HepG2 (cell line): ENCODE measurements at regions not wholly inside any gene's neighbourhood (a gene's known extent, or its start where the extent isn't known, plus 50 kb on each side); places are given as distances from the start of the nearest gene placed in this dataset.

ENCODE experiments used
- ATAC-seq: fragments of 200-7000 bp; cut with Tn5 transposase; 3 replicates; pipeline ENCODE4 v1.9.1; 2020; ENCODE audit warnings: mild to moderate bottlenecking, moderate library complexity
- BruUV-seq: library from RNA; stranded (reverse); fragments of 400-500 nt; replicated peaks from 2 replicates; lab custom pipeline; 2021; lab: Mats Ljungman, UMichigan
- CTCF ChIA-PET: fragments of 300-600 bp; formaldehyde crosslinking; extraction: SDS; loops from one replicate; lab custom pipeline; 2021; ENCODE audit warnings: low total read pairs, inconsistent platforms, low intra/inter-chr PET ratio; lab: Yijun Ruan, JAX
- POLR2A ChIA-PET: fragments of 350-600 bp; sonication (Branson Sonifier 250); formaldehyde crosslinking; loops from one replicate; lab custom pipeline; 2020; ENCODE audit warnings: antibody characterized with exemption, inconsistent platforms; lab: Yijun Ruan, JAX
- DNase-seq: peaks from one replicate; pipeline ENCODE4 v3.0.0-alpha.2; 2015; ENCODE audit warnings: low spot score
- FAIRE-seq: peaks from 3 replicates; lab custom pipeline; 2011; peaks lifted over from hg19 to GRCh38; lab: Jason Lieb, UNC
- H2AFZ ChIP-seq: one replicate; pipeline ENCODE4 v1.6.1; 2011; ENCODE audit warnings: low read length, inconsistent platforms
- H3K27ac ChIP-seq: fragments of 300-600 bp; 3 replicates; pipeline ENCODE4 v1.8.0; 2011; ENCODE audit warnings: mixed run types, mild to moderate bottlenecking, mixed read lengths, low read length, inconsistent platforms; ENCODE audit not compliant: insufficient read depth; ENCODE audit errors: extremely low read length
- H3K27me3 ChIP-seq, 2 experiments: fragments of 200-600 bp in 1 of 2; 2 replicates in 1 of 2; 3 replicates in 1 of 2; pipeline versions ENCODE4 v1.6.0 to v1.8.0; 2011; ENCODE audit warnings: low read length in 2 of 2, mild to moderate bottlenecking in 2 of 2, moderate library complexity in 2 of 2, inconsistent platforms in 1 of 2; ENCODE audit not compliant: insufficient read depth in 2 of 2, control insufficient read depth in 1 of 2
- H3K36me3 ChIP-seq, 2 experiments: fragments of 200-600 bp in 1 of 2; replicated peaks in 1 of 2; 2 replicates in 1 of 2; 3 replicates in 1 of 2; pipeline versions ENCODE4 v1.5.1 to v1.8.0; 2011; ENCODE audit warnings: low read length in 2 of 2, inconsistent platforms in 1 of 2; ENCODE audit not compliant: insufficient read depth in 2 of 2, control insufficient read depth in 1 of 2
- H3K4me1 ChIP-seq: 2 replicates; pipeline ENCODE4 v1.5.1; 2012; ENCODE audit warnings: low read length, inconsistent platforms; ENCODE audit not compliant: insufficient read depth
- H3K4me2 ChIP-seq: 2 replicates; pipeline ENCODE4 v1.6.0; 2011; ENCODE audit warnings: low read depth, low read length, inconsistent platforms
- H3K4me3 ChIP-seq, 3 experiments: fragments of 200-600 bp in 1 of 3; sonication (generic), shearing (Covaris generic) in 1 of 3; replicated peaks in 1 of 3; 2 replicates each; pipeline ENCODE4 v1.5.1; 2011 to 2016; ENCODE audit warnings: low read length in 3 of 3, inconsistent platforms in 2 of 3, low read depth in 2 of 3, mild to moderate bottlenecking in 2 of 3, control low read depth in 1 of 3, mixed read lengths in 1 of 3; ENCODE audit not compliant: insufficient read depth in 1 of 3
- H3K79me2 ChIP-seq: one replicate; pipeline ENCODE4 v1.6.1; 2011; ENCODE audit warnings: low read length, inconsistent platforms; ENCODE audit not compliant: insufficient read depth
- H3K9ac ChIP-seq: 2 replicates; pipeline ENCODE4 v1.6.0; 2011; ENCODE audit warnings: mild to moderate bottlenecking, low read depth, low read length, inconsistent platforms; ENCODE audit not compliant: insufficient read depth
- H3K9me3 ChIP-seq: 2 replicates; pipeline ENCODE4 v1.5.1; 2012; ENCODE audit warnings: mild to moderate bottlenecking, low read length
- H4K20me1 ChIP-seq: 2 replicates; pipeline ENCODE4 v1.6.0; 2011; ENCODE audit warnings: inconsistent platforms, mild to moderate bottlenecking, low read length, moderate library complexity; ENCODE audit not compliant: insufficient read depth
- CEBPZ ChIP-seq: IDR thresholded peaks from 2 replicates; pipeline ENCODE4 v1.6.1; 2012; ENCODE audit warnings: low read length, improper control_type of control experiment
- KDM4B ChIP-seq: sonication (generic); formaldehyde crosslinking; IDR thresholded peaks from 2 replicates; pipeline ENCODE4 v1.4.0; 2020; ENCODE audit warnings: missing genetic modification reagents
- LCORL ChIP-seq, 2 experiments: fragments of 450-650 bp in 1 of 2; sonication (generic) in 1 of 2; formaldehyde crosslinking in 1 of 2; IDR thresholded peaks; 2 replicates each; pipeline versions ENCODE4 v1.5.0 to v1.6.1; 2017 to 2020; ENCODE audit warnings: antibody characterized with exemption in 1 of 2, missing genetic modification reagents in 1 of 2
- LRRFIP1 ChIP-seq: sonication (generic); formaldehyde crosslinking; conservative IDR thresholded peaks from 2 replicates; pipeline ENCODE4 v1.4.0; 2020; ENCODE audit warnings: missing genetic modification reagents
- WGBS: methylation state at CpG from one replicate; pipeline ENCODE4 v1.1.6; 2017; ENCODE audit warnings: low lambda C conversion rate; 5-methylcytosine and 5-hydroxymethylcytosine counted together
- in situ Hi-C: cut with HindIII; loops from 2 replicates; pipeline ENCODE4 v1.10.0; 2017; ENCODE audit warnings: low pct_unique_long_range_greater_than_20kb; ENCODE audit not compliant: extremely low pct_ligation_motif_present
- intact Hi-C: fragments of 100-400 bp; cut with micrococcal nuclease; formaldehyde crosslinking; loops from one replicate; pipeline ENCODE4 v1.10.0; 2022; ENCODE audit not compliant: unreplicated experiment

- intact Hi-C loops, result loop anchor here (5.0 kb wide), 1 partner anchor 51 kb away; no protein-coding TSS in a partner anchor
- peak; percentile 53 for ATAC-seq
- TF ChIP-seq KDM4B (CRISPR knock-in tag), result no peak
- no peak for TF ChIP-seq CEBPZ
- TF ChIP-seq, all 625 proteins: peak for 0
- peaks cover 34% of the 10 kb centered on the region for H3K4me1 ChIP-seq
- FAIRE-seq (no peak), DNase-seq (no peak)
- peak overlapping the region; percentile 39; the same call in 1 of the 2 replicates for H3K4me2 ChIP-seq
- H3K27me3 ChIP-seq, result no peaks in the 10 kb centered on the region
- WGBS, result 35% methylated on average over 3 of the region's 4 CpGs
- no peaks in the 10 kb centered on the region for H4K20me1 ChIP-seq
- no peak overlapping the region for H3K9ac ChIP-seq
- BruUV-seq, result no TSS peak
- no peaks in the 10 kb centered on the region for H3K36me3 ChIP-seq
- POLR2A ChIA-PET, result no interaction called here
- peak overlapping the region; percentile 56 for H3K27ac ChIP-seq
- no peak overlapping the region for H2AFZ ChIP-seq
- CTCF ChIA-PET, result no interaction called here
- H3K79me2 ChIP-seq, result no peaks in the 10 kb centered on the region
- in situ Hi-C loops, result no loop called here
- H3K9me3 ChIP-seq, result no peaks in the 10 kb centered on the region
- no peak overlapping the region for H3K4me3 ChIP-seq
Observed at GRCh38 chr10:93236393-93237040, 162.8 kb downstream of the CYP26A1 start.

- no peak for FAIRE-seq
- TF ChIP-seq LCORL (IDR thresholded peaks at IDR 0.05) (0 out of 2 replicates have a peak, but pooled peaks have one; percentile 23), LCORL (CRISPR knock-in tag; IDR thresholded peaks at IDR 0.05) (no peak), LRRFIP1 (no peak)
- in situ Hi-C loops, result no loop called here
- intact Hi-C loops, result no loop called here
- peaks cover 20% of the 10 kb centered on the region for H3K4me1 ChIP-seq
- DNase-seq, result no peak
- BruUV-seq, result no TSS peak
- H3K79me2 ChIP-seq, result no peaks in the 10 kb centered on the region
- H3K4me3 ChIP-seq, result no peak overlapping the region
- no peak overlapping the region for H2AFZ ChIP-seq
- POLR2A ChIA-PET, result interaction anchor here (1.1 kb wide), 1 partner anchor 9 kb away, joined by 3 read pairs; no protein-coding TSS in a partner anchor
- CTCF ChIA-PET, result no interaction called here
- no peak overlapping the region for H3K4me2 ChIP-seq
- WGBS, result 50% methylated on average over 1 of the region's 1 CpG
- H3K9ac ChIP-seq, result no peak overlapping the region
- no peaks in the 10 kb centered on the region for H3K9me3 ChIP-seq
- H3K36me3 ChIP-seq, result no peaks in the 10 kb centered on the region
- no peaks in the 10 kb centered on the region for H3K27me3 ChIP-seq
- no peak overlapping the region for H3K27ac ChIP-seq
- H4K20me1 ChIP-seq, result no peaks in the 10 kb centered on the region
- ATAC-seq, result no peak
Observed at GRCh38 chr10:93245147-93245546, 171.5 kb downstream of the CYP26A1 start.
